ENCODE measurements at regions not wholly inside any gene's neighbourhood (a gene's known extent, or its start where the extent isn't known, plus 50 kb on each side); places are given as distances from the start of the nearest gene placed in this dataset.

- no peaks in the 10 kb centered on the region for H3K27me3 ChIP-seq
- H3K27ac ChIP-seq: no peak overlapping the region
- no peaks in the 10 kb centered on the region for H3K9me3 ChIP-seq
- no peak overlapping the region for H3K4me3 ChIP-seq
- H3K4me1 ChIP-seq: no peaks in the 10 kb centered on the region
- no peak for DNase-seq (ENCODE audit: low spot score)
- H3K36me3 ChIP-seq: no peaks in the 10 kb centered on the region
- peak; percentile 75 to 90 for TF ChIP-seq CTCF (IDR thresholded peaks at IDR 0.05)
Observed at GRCh38 chr1:200306944-200307754, 102.7 kb downstream of the ZNF281 start.

GRCh38 chr1:200305806-200306205 lies 104.0 kb downstream of the ZNF281 start:
- DNase-seq (ENCODE audit: low spot score): no peak
- Histone ChIP-seq H3K27me3 (no peaks in the 10 kb centered on the region), H3K27ac (no peak overlapping the region), H3K36me3 (no peaks in the 10 kb centered on the region), H3K9me3 (no peaks in the 10 kb centered on the region), H3K4me1 (no peaks in the 10 kb centered on the region), H3K4me3 (no peak overlapping the region)
- TF ChIP-seq CTCF (IDR thresholded peaks at IDR 0.05): no peak

- Histone ChIP-seq H3K27me3 (no peaks in the 10 kb centered on the region), H3K9me3 (no peaks in the 10 kb centered on the region), H3K27ac (no peak overlapping the region), H3K4me3 (no peak overlapping the region), H3K4me1 (no peaks in the 10 kb centered on the region), H3K36me3 (no peaks in the 10 kb centered on the region)
- DNase-seq (ENCODE audit: low spot score): no peak
- no peak for TF ChIP-seq CTCF (IDR thresholded peaks at IDR 0.05)
Observed at GRCh38 chr1:200304171-200304570, 105.7 kb downstream of the ZNF281 start.

GRCh38 chr1:200302921-200303290 lies 106.9 kb downstream of the ZNF281 start:
- no peaks in the 10 kb centered on the region for H3K9me3 ChIP-seq
- peak overlapping the region; percentile 47 to 59 for H3K4me3 ChIP-seq
- no peak overlapping the region for H3K27ac ChIP-seq
- no peak for TF ChIP-seq CTCF (IDR thresholded peaks at IDR 0.05)
- no peaks in the 10 kb centered on the region for H3K36me3 ChIP-seq
- no peaks in the 10 kb centered on the region for H3K4me1 ChIP-seq
- DNase-seq (ENCODE audit: low spot score): no peak
- no peaks in the 10 kb centered on the region for H3K27me3 ChIP-seq

- Histone ChIP-seq H3K4me1 (no peaks in the 10 kb centered on the region), H3K27ac (no peak overlapping the region), H3K27me3 (no peaks in the 10 kb centered on the region), H3K36me3 (no peaks in the 10 kb centered on the region), H3K4me3 (peak overlapping the region; percentile 47 to 59), H3K9me3 (no peaks in the 10 kb centered on the region)
- DNase-seq (ENCODE audit: low spot score): no peak
- TF ChIP-seq CTCF (IDR thresholded peaks at IDR 0.05): peak in 1 of 2 donors; percentile 5
Observed at GRCh38 chr1:200302192-200302920, 107.5 kb downstream of the ZNF281 start.
